GM12892 (cell line): ENCODE measurements at regions not wholly inside any gene's neighbourhood (a gene's known extent, or its start where the extent isn't known, plus 50 kb on each side); places are given as distances from the start of the nearest gene placed in this dataset.

ENCODE experiments used
- POLR2A ChIP-seq: IDR thresholded peaks from 2 replicates; pipeline ENCODE4 v1.6.1; 2011; ENCODE audit warnings: low read depth, low read length, control low read depth
- POLR2AphosphoS5 ChIP-seq: IDR thresholded peaks from 2 replicates; pipeline ENCODE4 v1.6.1; 2011; ENCODE audit warnings: low read depth, low read length, control low read depth

DNA sequence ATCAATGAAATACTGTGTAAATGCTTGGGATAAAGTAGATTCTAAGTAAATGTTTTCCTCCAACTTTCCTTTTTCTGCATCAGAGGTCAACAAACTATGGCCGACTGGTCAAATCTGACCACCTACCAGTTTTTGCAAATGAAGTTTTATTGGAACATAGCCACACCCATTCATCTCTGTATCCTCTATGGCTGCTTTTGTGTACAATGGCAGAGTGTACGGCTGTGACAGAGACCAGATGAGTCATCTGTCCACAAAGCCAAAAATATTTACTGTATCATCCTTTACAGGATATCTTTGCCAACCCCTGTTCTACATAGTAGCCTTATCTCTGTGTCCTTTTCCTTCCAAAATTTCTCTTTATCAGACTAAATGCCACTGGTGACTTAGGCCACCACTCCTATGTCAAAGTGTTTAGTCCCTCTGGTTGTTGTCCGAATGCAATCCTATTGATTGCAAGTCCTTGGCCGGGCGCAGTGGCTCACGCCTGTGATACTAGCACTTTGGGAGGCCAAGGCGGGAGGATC lies 218.4 kb upstream of the KLF4 start:
- no peak for TF ChIP-seq POLR2A
- no peak for TF ChIP-seq POLR2AphosphoS5
